H1 (cell line): ENCODE measurements at regions not wholly inside any gene's neighbourhood (a gene's known extent, or its start where the extent isn't known, plus 50 kb on each side); places are given as distances from the start of the nearest gene placed in this dataset.

Source experiments
- CHD7 ChIP-seq: fragments of 300-600 bp; sonication (generic); IDR thresholded peaks from 2 replicates; pipeline ENCODE4 v1.7.1; 2012; ENCODE audit warnings: low read length, moderate library complexity, mild to moderate bottlenecking, inconsistent platforms; ENCODE audit not compliant: insufficient replicate concordance

DNA sequence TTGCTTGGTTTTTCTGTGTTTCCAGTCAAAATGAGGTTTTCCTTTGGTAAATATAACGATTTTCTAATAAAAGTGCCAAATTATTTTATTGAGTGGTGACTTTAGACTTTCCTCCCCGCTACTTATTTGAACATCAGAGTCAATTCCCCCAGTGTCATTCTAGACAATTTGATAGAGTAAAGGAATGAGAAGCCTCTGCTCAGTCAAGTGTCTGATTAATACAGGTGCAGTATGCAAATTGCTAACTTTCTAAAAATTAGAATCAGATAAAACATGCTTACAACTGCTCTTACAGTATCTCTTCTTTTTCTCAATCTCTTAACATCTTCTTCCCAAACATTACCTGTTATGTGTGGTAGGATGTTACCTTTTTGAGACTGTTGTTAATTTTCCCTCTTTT is 148.7 kb downstream of the CD83 start (continued):
- TF ChIP-seq CHD7 = no peak
